IPS-15b (cell line): ENCODE measurements at regions not wholly inside any gene's neighbourhood (a gene's known extent, or its start where the extent isn't known, plus 50 kb on each side); places are given as distances from the start of the nearest gene placed in this dataset.
"Not testable (repeated sequence)": the region's sequence is repeated elsewhere in the genome, so short reads cannot be mapped to it uniquely, and the experiment has no call there.

Source experiments
- H3K27me3 ChIP-seq: one replicate; pipeline ENCODE4 v1.6.1; 2013; ENCODE audit warnings: low read length; ENCODE audit not compliant: control insufficient read depth, insufficient read depth
- H3K36me3 ChIP-seq: one replicate; pipeline ENCODE4 v1.6.1; 2013; ENCODE audit warnings: low read length; ENCODE audit not compliant: control insufficient read depth, insufficient read depth
- H3K4me1 ChIP-seq: one replicate; pipeline ENCODE4 v1.6.1; 2013; ENCODE audit warnings: mild to moderate bottlenecking, low read length; ENCODE audit not compliant: control insufficient read depth, insufficient read depth
- H3K4me3 ChIP-seq: one replicate; pipeline ENCODE4 v1.5.1; 2013; ENCODE audit warnings: low read depth, low read length
- H3K9ac ChIP-seq: one replicate; pipeline ENCODE4 v1.6.1; 2013; ENCODE audit warnings: low read depth, mild to moderate bottlenecking, low read length
- H3K9me3 ChIP-seq: one replicate; pipeline ENCODE4 v1.6.1; 2013; ENCODE audit warnings: mild to moderate bottlenecking, low read length; ENCODE audit not compliant: control insufficient read depth, insufficient read depth

- not testable (repeated sequence) for H3K9me3 ChIP-seq, H3K4me1 ChIP-seq, H3K9ac ChIP-seq, H3K36me3 ChIP-seq, H3K27me3 ChIP-seq, H3K4me3 ChIP-seq
Measured at GRCh38 chr4:27075603-27076002, 215.0 kb downstream of the STIM2 start.

GRCh38 chr4:27078934-27079455 lies 218.4 kb downstream of the STIM2 start:
- Histone ChIP-seq H3K4me3 (no peak overlapping the region), H3K36me3 (no peaks in the 10 kb centered on the region), H3K9me3 (no peaks in the 10 kb centered on the region), H3K9ac (no peak overlapping the region), H3K27me3 (peaks cover 17% of the 10 kb centered on the region), H3K4me1 (peaks cover 17% of the 10 kb centered on the region)

- H3K36me3 ChIP-seq = no peaks in the 10 kb centered on the region
- no peak overlapping the region for H3K4me3 ChIP-seq
- H3K9ac ChIP-seq = no peak overlapping the region
- H3K27me3 ChIP-seq = peaks cover 28% of the 10 kb centered on the region
- H3K9me3 ChIP-seq = no peaks in the 10 kb centered on the region
- peaks cover 18% of the 10 kb centered on the region for H3K4me1 ChIP-seq
Measured at GRCh38 chr4:27081675-27082586, 221.3 kb downstream of the STIM2 start.

- H3K4me1 ChIP-seq = peaks cover 20% of the 10 kb centered on the region
- H3K36me3 ChIP-seq = no peaks in the 10 kb centered on the region
- H3K4me3 ChIP-seq = no peak overlapping the region
- H3K9ac ChIP-seq = no peak overlapping the region
- H3K27me3 ChIP-seq = peaks cover 28% of the 10 kb centered on the region
- H3K9me3 ChIP-seq = no peaks in the 10 kb centered on the region
Measured at GRCh38 chr4:27082776-27083175, 222.1 kb downstream of the STIM2 start.

DNA sequence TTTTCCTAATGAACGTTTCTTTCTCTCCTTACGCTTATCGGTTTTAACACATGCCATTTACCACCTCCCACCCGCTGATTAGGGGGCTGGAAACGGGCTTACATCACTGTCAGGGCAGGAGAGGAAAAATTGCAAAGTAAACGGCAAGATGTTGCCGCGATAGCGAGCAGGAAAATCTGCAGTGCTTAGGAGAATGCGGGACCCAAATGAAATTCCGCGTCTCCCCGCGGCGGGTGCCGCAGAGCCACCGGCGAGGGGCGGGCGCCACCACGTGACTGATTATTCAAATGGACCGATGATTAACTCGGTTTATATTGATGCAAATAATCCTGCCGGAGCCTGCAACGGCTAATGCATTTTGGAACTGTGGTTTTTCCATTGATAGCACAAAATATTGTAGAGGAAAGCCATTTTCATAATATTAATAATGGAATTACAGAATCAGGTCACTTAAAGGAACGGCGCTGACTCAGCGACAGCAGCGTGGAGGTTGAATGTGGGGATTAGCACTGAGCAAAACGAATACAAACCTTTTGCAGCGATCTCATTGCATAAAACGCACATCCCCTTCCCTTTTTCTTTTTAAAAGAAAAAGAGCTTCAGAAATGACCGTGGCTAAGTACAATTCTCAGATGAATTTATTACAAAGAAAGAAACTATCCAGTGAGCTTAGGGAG lies 224.2 kb downstream of the STIM2 start:
- Histone ChIP-seq H3K27me3 (peaks cover 28% of the 10 kb centered on the region), H3K4me3 (peak overlapping the region; percentile 62), H3K36me3 (no peaks in the 10 kb centered on the region), H3K4me1 (peaks cover 33% of the 10 kb centered on the region), H3K9ac (no peak overlapping the region), H3K9me3 (no peaks in the 10 kb centered on the region)

DNA sequence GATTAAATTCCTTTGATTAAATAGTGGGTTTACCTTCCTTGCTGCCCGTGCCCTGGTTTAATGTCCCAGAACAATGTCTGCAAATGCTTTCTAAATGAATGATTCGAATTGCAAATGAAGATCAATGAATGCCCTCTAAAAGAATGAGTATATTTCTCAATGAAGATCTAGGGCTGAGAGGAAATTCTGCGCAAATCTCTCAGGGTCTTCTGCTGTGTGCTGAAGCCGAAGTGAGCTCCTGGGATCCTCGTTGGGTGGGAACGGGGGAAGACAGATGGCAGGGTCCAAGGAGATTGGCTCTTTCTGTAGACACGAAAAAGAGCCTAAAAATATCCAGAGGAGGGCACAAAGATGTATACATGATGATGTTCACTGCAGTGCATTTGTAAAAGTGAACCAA lies 224.8 kb downstream of the STIM2 start:
- H3K4me1 ChIP-seq = peaks cover 37% of the 10 kb centered on the region
- H3K9ac ChIP-seq = no peak overlapping the region
- peak overlapping the region; percentile 62 for H3K4me3 ChIP-seq
- no peaks in the 10 kb centered on the region for H3K9me3 ChIP-seq
- no peaks in the 10 kb centered on the region for H3K36me3 ChIP-seq
- H3K27me3 ChIP-seq = peaks cover 28% of the 10 kb centered on the region

- peaks cover 35% of the 10 kb centered on the region for H3K4me1 ChIP-seq
- no peaks in the 10 kb centered on the region for H3K36me3 ChIP-seq
- H3K27me3 ChIP-seq = peaks cover 30% of the 10 kb centered on the region
- H3K9ac ChIP-seq = no peak overlapping the region
- no peak overlapping the region for H3K4me3 ChIP-seq
- H3K9me3 ChIP-seq = no peaks in the 10 kb centered on the region
Measured at GRCh38 chr4:27087306-27088045, 226.8 kb downstream of the STIM2 start.

- no peaks in the 10 kb centered on the region for H3K36me3 ChIP-seq
- H3K27me3 ChIP-seq = peaks cover 20% of the 10 kb centered on the region
- H3K9me3 ChIP-seq = no peaks in the 10 kb centered on the region
- no peak overlapping the region for H3K9ac ChIP-seq
- no peak overlapping the region for H3K4me3 ChIP-seq
- peaks cover 35% of the 10 kb centered on the region for H3K4me1 ChIP-seq
Measured at GRCh38 chr4:27088491-27088890, 227.8 kb downstream of the STIM2 start.

DNA sequence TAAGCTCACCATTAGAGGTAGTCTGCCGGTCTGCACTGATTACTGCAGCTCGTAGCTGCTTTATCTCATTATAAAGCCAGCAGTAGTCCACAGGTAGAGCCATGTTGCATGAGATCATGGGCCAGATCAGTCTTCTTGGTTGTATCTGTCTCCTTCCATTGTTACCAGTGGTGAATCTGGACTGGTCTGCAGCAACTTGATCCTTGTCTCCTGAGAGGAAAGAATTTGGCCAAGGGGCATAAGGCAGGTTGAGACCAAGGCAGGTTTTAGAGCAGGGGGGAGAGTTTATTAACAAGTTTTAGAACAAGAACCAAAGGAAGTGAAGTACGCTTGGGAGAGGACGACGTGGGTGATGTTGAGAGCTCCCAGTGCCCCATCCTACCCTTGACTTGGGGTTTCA lies 228.5 kb downstream of the STIM2 start:
- no peak overlapping the region for H3K9ac ChIP-seq
- no peaks in the 10 kb centered on the region for H3K9me3 ChIP-seq
- H3K36me3 ChIP-seq = no peaks in the 10 kb centered on the region
- H3K27me3 ChIP-seq = peaks cover 13% of the 10 kb centered on the region
- H3K4me3 ChIP-seq = no peak overlapping the region
- peaks cover 31% of the 10 kb centered on the region for H3K4me1 ChIP-seq

DNA sequence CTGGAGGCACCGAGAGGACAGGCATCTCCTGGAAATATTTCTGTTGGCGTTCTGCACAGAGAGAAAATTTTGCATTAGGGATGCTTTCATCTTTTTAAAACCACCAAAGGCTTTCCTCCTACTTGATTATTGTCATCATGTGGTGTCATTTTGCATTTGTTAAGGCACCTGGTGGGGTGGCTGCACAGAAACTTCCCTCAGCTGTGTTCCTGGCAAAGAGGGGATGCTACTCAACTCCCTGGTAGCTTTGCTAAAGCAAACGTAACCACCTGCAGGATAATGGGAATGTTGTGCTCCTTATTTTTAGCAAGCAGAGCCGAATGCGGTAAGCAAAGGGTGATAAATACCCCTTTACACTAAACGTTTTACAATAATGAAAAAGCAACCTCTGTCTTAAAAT lies 229.8 kb downstream of the STIM2 start:
- peaks cover 7% of the 10 kb centered on the region for H3K27me3 ChIP-seq
- no peaks in the 10 kb centered on the region for H3K9me3 ChIP-seq
- no peak overlapping the region for H3K9ac ChIP-seq
- H3K4me3 ChIP-seq = no peak overlapping the region
- H3K36me3 ChIP-seq = no peaks in the 10 kb centered on the region
- H3K4me1 ChIP-seq = peaks cover 31% of the 10 kb centered on the region

GRCh38 chr4:27094224-27094623 lies 233.6 kb downstream of the STIM2 start:
- peaks cover 4% of the 10 kb centered on the region for H3K27me3 ChIP-seq

More at GRCh38 chr4:27094224-27094623, 233.6 kb downstream of the STIM2 start:
- Histone ChIP-seq H3K9me3 (no peaks in the 10 kb centered on the region), H3K36me3 (no peaks in the 10 kb centered on the region), H3K9ac (no peak overlapping the region), H3K4me1 (peaks cover 21% of the 10 kb centered on the region), H3K4me3 (no peak overlapping the region)
